VCaP (cell line): ENCODE measurements at regions not wholly inside any gene's neighbourhood (a gene's known extent, or its start where the extent isn't known, plus 50 kb on each side); places are given as distances from the start of the nearest gene placed in this dataset.

Experiments used
- H3K27ac ChIP-seq: fragments of 450-650 bp; 2 replicates; pipeline ENCODE4 v1.5.1; 2017
- CTCF ChIP-seq: fragments of 450-650 bp; conservative IDR thresholded peaks from 2 replicates; pipeline ENCODE4 v1.5.1; 2017; ENCODE audit warnings: mild to moderate bottlenecking, moderate library complexity

GRCh38 chr11:112770487-112770886, 190.7 kb upstream of the NCAM1 start:
- no peak overlapping the region for H3K27ac ChIP-seq
- no peak for TF ChIP-seq CTCF

GRCh38 chr11:112771851-112772250, 189.4 kb upstream of the NCAM1 start:
- no peak overlapping the region for H3K27ac ChIP-seq
- TF ChIP-seq CTCF = no peak

GRCh38 chr11:112773264-112773663, 188.0 kb upstream of the NCAM1 start:
- TF ChIP-seq CTCF = no peak
- no peak overlapping the region for H3K27ac ChIP-seq

- H3K27ac ChIP-seq = no peak overlapping the region
- TF ChIP-seq CTCF = no peak
Measured at GRCh38 chr11:112776834-112777233, 184.4 kb upstream of the NCAM1 start.

GRCh38 chr11:112777283-112777751, 183.9 kb upstream of the NCAM1 start:
- TF ChIP-seq CTCF = no peak
- H3K27ac ChIP-seq = no peak overlapping the region

- no peak for TF ChIP-seq CTCF
- H3K27ac ChIP-seq = no peak overlapping the region
Measured at GRCh38 chr11:112778091-112778876, 182.9 kb upstream of the NCAM1 start.

GRCh38 chr11:112778877-112779266, 182.3 kb upstream of the NCAM1 start:
- no peak for TF ChIP-seq CTCF
- no peak overlapping the region for H3K27ac ChIP-seq
